ENCODE measurements at regions not wholly inside any gene's neighbourhood (a gene's known extent, or its start where the extent isn't known, plus 50 kb on each side); places are given as distances from the start of the nearest gene placed in this dataset.
"Not testable (repeated sequence)": the region's sequence is repeated elsewhere in the genome, so short reads cannot be mapped to it uniquely, and the experiment has no call there.

- ATAC-seq (no peak), DNase-seq (ENCODE audit: missing footprints) (no peak)
- intact Hi-C loops (cut with DNase I): no loop called here
Observed at GRCh38 chr10:30688456-30688855, 58.9 kb upstream of the LYZL2 start.

- peak; percentile 67 for ATAC-seq
Observed at GRCh38 chr10:30687698-30688213, 58.2 kb upstream of the LYZL2 start.

GRCh38 chr10:30686708-30687107, 57.2 kb upstream of the LYZL2 start:
- intact Hi-C loops (cut with DNase I): no loop called here
- DNase-seq (ENCODE audit: missing footprints) (no peak), ATAC-seq (no peak)

More at GRCh38 chr10:30687698-30688213, 58.2 kb upstream of the LYZL2 start:
- no peak for DNase-seq (ENCODE audit: missing footprints)
- intact Hi-C loops (cut with DNase I): no loop called here

GRCh38 chr10:30683496-30683895, 53.9 kb upstream of the LYZL2 start:
- intact Hi-C loops (cut with DNase I): no loop called here
- ATAC-seq (no peak), DNase-seq (ENCODE audit: missing footprints) (no peak)

GRCh38 chr10:30682377-30683199, 53.0 kb upstream of the LYZL2 start:
- DNase-seq (ENCODE audit: missing footprints); intact Hi-C loops (cut with DNase I); ATAC-seq: not testable (repeated sequence)

GRCh38 chr10:30680908-30681307, 51.4 kb upstream of the LYZL2 start:
- intact Hi-C loops (cut with DNase I): no loop called here
- ATAC-seq (no peak), DNase-seq (ENCODE audit: missing footprints) (no peak)

Data from Right ventricle myocardium inferior (tissue), 1 donor.